Activated T-cell treated with anti-CD3 and anti-CD28 coated beads for 4 hours (primary cell): ENCODE measurements at regions not wholly inside any gene's neighbourhood (a gene's known extent, or its start where the extent isn't known, plus 50 kb on each side); places are given as distances from the start of the nearest gene placed in this dataset.
"Not testable (repeated sequence)": the region's sequence is repeated elsewhere in the genome, so short reads cannot be mapped to it uniquely, and the experiment has no call there.

Experiments used
- DNase-seq: peaks from one replicate; pipeline ENCODE4 v3.0.0-alpha.2; 2020

DNA sequence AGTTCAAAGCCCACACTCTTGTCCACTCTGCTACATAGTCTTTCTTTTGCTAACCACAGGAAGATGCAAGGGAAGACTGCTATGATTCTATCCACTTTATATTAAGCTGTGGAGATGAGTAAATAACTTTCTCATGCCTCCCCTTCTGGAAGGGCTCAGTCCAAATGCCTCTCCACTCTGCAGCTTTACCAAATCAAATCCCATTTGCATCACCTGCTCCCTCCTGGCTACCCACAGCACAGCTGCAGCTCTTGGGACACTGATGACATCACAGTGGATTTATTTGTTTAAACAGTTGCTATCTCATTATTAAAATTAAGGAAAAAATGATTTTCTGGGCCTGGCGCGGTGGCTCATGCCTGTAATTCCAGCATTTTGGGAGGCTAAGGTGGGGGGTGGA, 1544.9 kb upstream of the WWC1 start:
- no peak for DNase-seq

GRCh38 chr5:166750376-166750775, 1541.1 kb upstream of the WWC1 start:
- no peak for DNase-seq

GRCh38 chr5:166758151-166758550, 1533.3 kb upstream of the WWC1 start:
- no peak for DNase-seq

- no peak for DNase-seq
These were observed 1523.6 kb upstream of the WWC1 start for GRCh38 chr5:166767858-166768257.

GRCh38 chr5:166768536-166768935, 1522.9 kb upstream of the WWC1 start:
- DNase-seq: no peak

DNA sequence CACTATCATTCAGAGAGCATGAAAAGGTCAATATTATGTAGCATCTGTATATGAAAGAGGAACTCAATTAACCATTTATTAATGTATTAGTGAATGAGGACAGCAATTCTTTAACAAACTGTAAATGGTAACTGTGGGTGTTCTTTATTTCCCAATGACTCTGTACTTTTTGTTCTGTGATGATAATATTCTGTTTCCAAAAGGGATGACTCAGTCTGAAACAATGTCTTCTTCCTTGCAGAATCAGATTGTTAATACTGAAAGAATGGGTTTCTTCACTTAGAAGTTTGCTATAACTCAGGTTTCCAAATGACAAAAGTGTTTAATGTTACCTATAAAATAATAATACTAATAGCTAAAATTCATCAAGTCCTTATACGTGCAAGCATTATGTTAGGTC, 1518.7 kb upstream of the WWC1 start:
- no peak for DNase-seq

- no peak for DNase-seq
These were observed 1509.7 kb upstream of the WWC1 start for GRCh38 chr5:166781737-166782136.

DNA sequence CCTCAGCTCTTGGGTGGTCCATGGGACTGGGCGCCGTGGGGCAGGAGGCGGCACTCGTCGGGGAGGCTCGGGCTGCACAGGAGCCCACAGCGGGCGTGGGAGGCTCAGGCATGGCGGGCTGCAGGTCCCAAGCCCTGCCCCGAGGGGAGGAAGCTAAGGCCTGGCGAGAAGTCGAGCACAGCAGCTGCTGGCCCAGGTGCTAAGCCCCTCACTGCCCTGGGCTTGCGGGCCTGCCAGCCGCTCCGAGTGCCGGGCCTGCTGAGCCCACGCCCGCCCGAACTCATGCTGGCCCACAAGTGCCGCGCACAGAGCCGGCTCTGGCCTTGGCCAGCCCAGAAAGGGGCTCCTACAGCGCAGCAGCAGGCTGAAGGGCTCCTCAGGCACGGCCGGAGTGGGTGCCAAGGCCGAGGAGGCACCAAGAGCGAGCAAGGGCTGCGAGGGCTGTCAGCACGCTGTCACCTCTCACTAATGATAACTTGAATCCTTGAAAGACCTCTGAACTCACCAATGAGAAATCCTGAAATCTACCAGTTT, 1506.8 kb upstream of the WWC1 start:
- no peak for DNase-seq

DNA sequence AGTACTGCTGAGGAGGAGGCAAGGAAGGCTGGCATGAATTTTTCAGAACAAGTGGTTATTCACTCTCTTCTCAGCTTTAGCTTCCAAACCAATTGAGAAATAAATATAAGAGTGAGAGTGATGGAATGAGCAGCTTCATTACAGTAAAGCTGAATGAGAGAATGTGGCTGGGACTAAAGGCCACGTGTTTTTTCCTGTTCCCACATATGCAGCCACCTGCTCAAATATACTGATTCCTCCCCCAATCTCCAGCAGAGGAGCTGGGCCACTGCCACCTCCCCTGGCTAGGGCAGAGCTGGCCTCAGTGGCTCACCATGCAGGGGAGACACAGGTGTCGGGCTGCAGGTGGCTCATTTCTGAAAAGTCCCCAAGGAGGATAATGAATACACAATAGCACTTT, 1505.3 kb upstream of the WWC1 start:
- no peak for DNase-seq

DNA sequence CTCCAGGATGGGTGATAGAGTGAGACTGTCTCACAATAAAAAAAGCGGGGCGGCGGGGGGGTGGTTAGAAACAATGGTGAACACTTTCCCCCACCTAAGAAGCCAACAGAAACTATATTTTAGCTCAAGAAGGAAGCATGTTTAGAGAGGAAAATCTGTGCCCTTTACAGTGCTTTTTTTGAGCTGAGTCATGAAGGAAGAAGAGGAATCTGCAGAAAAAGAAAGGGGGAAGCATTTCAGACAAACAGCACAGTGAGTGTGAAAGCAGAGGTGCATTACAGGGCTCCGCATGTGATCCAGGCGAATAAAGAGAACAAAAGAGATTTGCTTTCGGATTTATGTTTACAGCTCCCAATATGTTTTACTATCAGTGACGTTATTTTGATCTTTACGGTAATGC, 1504.6 kb upstream of the WWC1 start:
- DNase-seq: no peak

DNA sequence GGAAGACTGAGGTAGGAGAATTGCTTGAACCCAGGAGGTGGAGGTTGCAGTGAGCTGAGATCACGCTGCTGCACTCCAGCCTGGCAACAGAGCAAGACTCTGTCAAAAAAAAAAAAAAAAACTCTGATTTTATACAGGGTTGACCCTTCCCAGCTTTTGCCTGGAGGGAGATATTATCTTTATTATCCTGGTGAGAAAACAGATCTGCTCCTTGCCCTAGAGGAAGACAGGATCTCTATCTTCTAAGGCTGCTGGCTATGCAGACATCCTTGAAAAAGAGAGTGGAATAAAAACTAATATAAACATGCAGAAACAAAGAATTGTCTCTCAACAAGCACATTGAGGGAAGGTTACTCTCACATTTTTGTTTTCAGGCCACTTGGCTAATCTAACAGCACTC, 1503.4 kb upstream of the WWC1 start:
- no peak for DNase-seq

- no peak for DNase-seq
These were observed 1495.7 kb upstream of the WWC1 start for GRCh38 chr5:166795756-166796155.

DNA sequence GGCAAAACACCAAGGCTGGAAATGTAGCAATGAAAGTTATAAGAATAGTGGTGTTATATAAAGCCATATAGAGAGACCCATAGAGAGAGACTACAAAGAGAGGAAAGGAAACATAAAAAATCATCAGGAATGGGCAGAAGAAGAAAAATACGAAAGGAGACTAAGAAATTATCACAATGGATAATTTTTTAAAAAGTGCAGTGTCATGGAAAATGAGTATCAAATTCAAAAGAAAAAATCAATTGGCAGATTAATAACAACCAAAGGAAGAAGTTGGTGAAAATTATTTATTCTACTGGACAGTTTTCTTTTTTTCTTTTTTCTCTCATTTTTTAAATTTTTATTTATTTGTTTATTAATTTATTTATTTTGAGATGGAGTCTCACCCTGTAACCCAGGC, 1488.4 kb upstream of the WWC1 start:
- no peak for DNase-seq

DNA sequence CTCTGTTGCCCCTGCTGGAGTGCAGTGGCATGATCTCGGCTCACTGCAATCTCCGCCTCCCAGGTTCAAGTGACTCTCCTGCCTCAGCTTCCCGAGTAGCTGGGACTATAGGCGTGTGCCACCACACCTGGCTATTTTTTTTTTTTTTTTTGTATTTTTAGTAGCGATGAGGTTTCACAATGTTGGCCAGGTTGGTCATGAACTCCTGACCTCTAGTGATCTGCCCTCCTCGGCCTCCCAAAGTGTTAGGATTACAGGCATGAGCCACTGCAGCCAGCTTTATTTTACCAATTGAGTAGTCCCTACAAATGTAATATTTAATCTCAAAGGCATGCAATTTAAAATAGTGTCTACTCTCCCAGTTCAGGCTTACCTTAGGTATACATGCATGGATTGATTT, 1487.2 kb upstream of the WWC1 start:
- DNase-seq: not testable (repeated sequence)

DNA sequence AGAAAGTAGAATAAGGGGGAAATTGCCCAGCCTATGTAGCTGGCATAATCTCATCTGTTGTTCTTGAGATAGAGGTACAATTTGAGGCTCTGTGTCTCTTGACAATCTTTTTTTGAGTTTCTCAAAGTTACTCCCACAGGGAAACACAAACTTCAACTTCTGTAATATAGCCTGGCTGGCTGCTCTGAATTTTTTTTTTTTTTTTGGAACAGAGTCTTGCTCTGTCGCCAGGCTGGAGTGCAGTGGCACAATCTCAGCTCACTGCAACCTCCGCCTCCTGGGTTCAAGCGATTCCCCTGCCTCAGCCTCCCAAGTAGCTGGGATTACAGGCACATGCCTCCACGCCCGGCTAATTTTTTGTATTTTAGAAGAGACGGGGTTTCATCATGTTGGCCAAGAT, 1486.8 kb upstream of the WWC1 start:
- DNase-seq: not testable (repeated sequence)

- not testable (repeated sequence) for DNase-seq
These were observed 1481.3 kb upstream of the WWC1 start for GRCh38 chr5:166810093-166810658.

DNA sequence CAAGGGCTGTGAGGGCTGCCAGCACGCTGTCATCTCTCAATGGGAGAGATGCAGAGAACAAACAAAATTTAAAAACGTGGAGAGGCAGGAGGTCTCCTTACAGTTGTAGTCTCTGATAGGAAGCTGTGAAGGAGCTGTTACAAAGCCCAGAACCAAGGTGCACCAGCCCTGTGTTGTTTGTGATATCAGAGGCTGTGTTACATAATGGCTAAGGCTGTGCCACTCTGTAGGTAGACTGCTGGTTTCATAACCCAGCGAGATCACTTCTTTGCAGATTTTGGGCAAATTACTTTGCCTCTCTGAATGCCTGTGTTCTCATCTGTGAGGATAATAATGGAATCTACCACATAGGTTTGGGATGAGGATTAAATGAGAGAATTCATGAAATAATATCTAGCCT, 1480.7 kb upstream of the WWC1 start:
- no peak for DNase-seq

- DNase-seq: no peak
These were observed 1468.1 kb upstream of the WWC1 start for GRCh38 chr5:166823360-166823759.

DNA sequence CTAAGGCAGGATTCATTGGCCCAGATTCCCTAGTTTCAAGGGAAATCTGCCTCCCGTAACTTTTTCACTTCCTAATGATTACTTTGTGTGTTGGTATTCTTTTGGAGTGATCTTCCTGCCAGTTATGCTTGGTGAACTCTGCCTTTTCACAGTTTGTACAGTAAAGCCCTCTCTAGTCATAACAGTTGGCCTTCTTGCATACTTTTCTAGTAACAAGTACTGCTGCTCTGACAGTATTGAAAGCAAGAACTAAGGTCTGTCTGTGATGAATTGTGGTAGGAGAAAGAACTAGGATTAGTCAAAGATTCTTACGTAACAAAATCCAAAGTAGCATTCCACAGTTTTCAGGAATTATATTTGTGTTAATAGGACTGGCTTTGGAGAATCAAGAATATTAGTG, 1457.2 kb upstream of the WWC1 start:
- DNase-seq: no peak

DNA sequence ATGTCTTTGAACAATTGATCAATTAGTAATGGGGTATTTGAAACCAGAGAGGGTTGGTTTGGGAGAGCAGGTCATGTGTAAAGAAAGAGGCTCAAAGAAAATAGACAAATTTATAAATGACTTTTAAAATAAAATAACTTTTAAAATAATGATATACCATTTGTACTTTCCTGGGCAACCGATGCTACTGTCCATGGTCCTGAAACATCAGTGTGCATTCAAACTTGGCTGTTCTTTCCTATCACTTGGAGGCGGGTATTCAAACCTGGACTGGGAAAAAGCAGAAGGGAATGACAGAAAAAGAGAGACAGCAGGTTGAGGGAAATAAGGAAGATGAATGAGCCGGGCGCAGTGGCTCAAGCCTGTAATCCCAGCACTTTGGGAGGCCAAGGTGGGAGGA, 1446.4 kb upstream of the WWC1 start:
- DNase-seq: no peak

DNA sequence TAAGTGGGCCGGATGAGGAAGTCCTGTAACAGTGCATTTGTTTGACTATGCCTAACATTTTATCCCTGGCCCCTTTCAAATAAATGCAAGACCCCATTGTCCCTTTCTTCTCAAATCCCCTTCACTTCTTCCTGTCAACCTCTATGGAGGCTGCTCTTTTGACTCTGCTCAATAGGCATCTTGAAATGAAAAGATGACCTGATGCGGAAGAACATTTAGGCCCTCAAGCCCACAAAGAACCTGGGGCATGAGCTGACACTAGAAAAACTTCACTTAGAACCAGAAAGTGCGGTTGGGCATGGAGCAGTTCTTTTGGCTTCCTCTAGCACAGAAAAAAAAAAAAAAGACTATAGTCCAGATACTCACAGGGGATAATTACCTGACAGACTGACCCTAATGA, 1434.7 kb upstream of the WWC1 start:
- DNase-seq: no peak

GRCh38 chr5:166860426-166860825, 1431.0 kb upstream of the WWC1 start:
- no peak for DNase-seq

- DNase-seq: no peak
These were observed 1428.9 kb upstream of the WWC1 start for GRCh38 chr5:166862581-166862980.

DNA sequence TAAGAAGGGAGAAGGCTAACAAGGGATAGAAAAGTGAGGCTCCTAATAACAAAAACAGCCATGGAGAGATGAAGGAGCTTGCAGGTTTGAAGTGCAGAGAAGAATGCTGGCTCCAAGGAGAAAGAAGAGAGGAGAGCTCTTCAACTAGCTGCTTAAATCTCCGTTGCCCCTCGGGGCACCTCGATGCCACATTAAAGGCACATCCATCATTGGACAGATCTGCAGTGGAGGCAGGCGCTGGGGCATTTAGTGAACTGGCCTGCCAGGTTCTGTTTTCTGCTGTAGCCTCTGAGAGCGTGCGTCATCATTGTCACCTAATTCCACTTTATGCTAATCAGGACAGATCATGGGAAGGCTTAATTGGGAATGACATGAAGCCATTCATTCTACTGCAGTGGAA, 1426.2 kb upstream of the WWC1 start:
- no peak for DNase-seq

- DNase-seq: no peak
These were observed 1411.0 kb upstream of the WWC1 start for GRCh38 chr5:166880456-166880855.

DNA sequence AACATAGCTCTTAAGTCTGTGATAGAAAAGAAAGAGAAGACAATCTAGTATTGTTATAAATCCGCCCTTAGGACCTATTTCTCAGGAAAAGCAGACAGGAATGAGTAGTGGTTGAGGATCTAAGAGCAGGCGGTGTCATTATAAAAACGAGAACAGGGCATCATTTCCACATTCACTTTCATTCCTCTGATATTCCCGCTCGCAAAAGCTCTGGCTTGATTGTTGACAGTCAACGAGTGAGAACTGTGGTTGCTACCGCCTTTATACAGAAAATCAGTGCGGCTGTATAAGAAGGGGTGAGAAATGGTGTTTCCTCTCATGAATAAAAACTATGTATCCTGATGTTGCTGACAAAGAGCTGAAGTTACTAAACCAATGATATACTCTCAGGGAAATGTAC, 1409.6 kb upstream of the WWC1 start:
- DNase-seq: no peak
